ENCODE measurements at regions not wholly inside any gene's neighbourhood (a gene's known extent, or its start where the extent isn't known, plus 50 kb on each side); places are given as distances from the start of the nearest gene placed in this dataset.

GRCh38 chrX:13147733-13148132 is 103.3 kb upstream of the FAM9C start:
- no peak overlapping the region for H3K27ac ChIP-seq
- no peaks in the 10 kb centered on the region for H3K4me1 ChIP-seq (replicated peaks in 1 of 2)
- in situ Hi-C loops (cut with MboI; ENCODE audit: low pct_unique_long_range_greater_than_20kb in 2 of 9, low sequenced_read_pairs in 9 of 9, unreplicated experiment in 9 of 9), result no loop called here
- no peak overlapping the region for H3K4me3 ChIP-seq
- ATAC-seq (replicated peaks in 6 of 8), result peak in 5 of 8 experiments; percentile 27 to 51 (median 48)

GRCh38 chrX:13147147-13147546 is 102.7 kb upstream of the FAM9C start:
- in situ Hi-C loops (cut with MboI; ENCODE audit: low pct_unique_long_range_greater_than_20kb in 2 of 9, low sequenced_read_pairs in 9 of 9, unreplicated experiment in 9 of 9), result no loop called here
- no peak for ATAC-seq (replicated peaks in 6 of 8)
- H3K4me3 ChIP-seq, result no peak overlapping the region
- no peaks in the 10 kb centered on the region for H3K4me1 ChIP-seq (replicated peaks in 1 of 2)
- no peak overlapping the region for H3K27ac ChIP-seq
- WGBS, 10 experiments, result 44 to 100% (median 66%) methylated on average over 1 to 3 of the region's 3 CpGs; no CpG with 5 or more reads in 6 of the 10 experiments

GRCh38 chrX:13144927-13145655 is 100.7 kb upstream of the FAM9C start:
- Histone ChIP-seq H3K27ac (no peak overlapping the region), H3K4me3 (no peak overlapping the region), H3K4me1 (replicated peaks in 1 of 2) (no peaks in the 10 kb centered on the region)
- WGBS, 10 experiments, result 43 to 100% (median 90%) methylated on average over 1 of the region's 1 CpG; no CpG with 5 or more reads in 6 of the 10 experiments
- in situ Hi-C loops (cut with MboI; ENCODE audit: low pct_unique_long_range_greater_than_20kb in 2 of 9, low sequenced_read_pairs in 9 of 9, unreplicated experiment in 9 of 9), result no loop called here
- no peak for ATAC-seq (replicated peaks in 6 of 8)

- peak in 1 of 8 experiments; percentile 25 for ATAC-seq (replicated peaks in 6 of 8)
- Histone ChIP-seq H3K4me3 (no peak overlapping the region), H3K27ac (no peak overlapping the region), H3K4me1 (replicated peaks in 1 of 2) (no peaks in the 10 kb centered on the region)
- in situ Hi-C loops (cut with MboI; ENCODE audit: low pct_unique_long_range_greater_than_20kb in 2 of 9, low sequenced_read_pairs in 9 of 9, unreplicated experiment in 9 of 9), result no loop called here
- WGBS, 10 experiments, result 92 to 100% methylated on average over 1 to 2 of the region's 3 CpGs; no CpG with 5 or more reads in 8 of the 10 experiments
These were observed 98.5 kb upstream of the FAM9C start for GRCh38 chrX:13142891-13143290.

- no peaks in the 10 kb centered on the region for H3K4me1 ChIP-seq (replicated peaks in 1 of 2)
- in situ Hi-C loops (cut with MboI; ENCODE audit: low pct_unique_long_range_greater_than_20kb in 2 of 9, low sequenced_read_pairs in 9 of 9, unreplicated experiment in 9 of 9), result no loop called here
- H3K27ac ChIP-seq, result no peak overlapping the region
- WGBS, 10 experiments, result 70 to 100% methylated on average over 1 to 2 of the region's 5 CpGs; no CpG with 5 or more reads in 8 of the 10 experiments
- ATAC-seq (replicated peaks in 6 of 8), result no peak
- no peak overlapping the region for H3K4me3 ChIP-seq
These were observed 95.6 kb upstream of the FAM9C start for GRCh38 chrX:13140007-13140406.

GRCh38 chrX:13131396-13132137 is 87.1 kb upstream of the FAM9C start:
- Histone ChIP-seq H3K4me1 (replicated peaks in 1 of 2) (peaks cover 4 to 6% of the 10 kb centered on the region in 2 donors), H3K4me3 (no peak overlapping the region), H3K27ac (peak overlapping the region; percentile 76 to 83)
- in situ Hi-C loops (cut with MboI; ENCODE audit: low pct_unique_long_range_greater_than_20kb in 2 of 9, low sequenced_read_pairs in 9 of 9, unreplicated experiment in 9 of 9), result no loop called here
- 11 to 63% (median 35%) methylated on average over 1 to 3 of the region's 3 CpGs; no CpG with 5 or more reads in 6 of the 10 experiments for WGBS, 10 experiments
- peak in 7 of 8 experiments; percentile 56 to 97 (median 85) for ATAC-seq (replicated peaks in 6 of 8)

GRCh38 chrX:13130816-13131215 is 86.4 kb upstream of the FAM9C start:
- peaks cover 4 to 6% of the 10 kb centered on the region in 2 donors for H3K4me1 ChIP-seq (replicated peaks in 1 of 2)
- in situ Hi-C loops (cut with MboI; ENCODE audit: low pct_unique_long_range_greater_than_20kb in 2 of 9, low sequenced_read_pairs in 9 of 9, unreplicated experiment in 9 of 9), result no loop called here
- WGBS, 10 experiments, result 40 to 64% (median 51%) methylated on average over 1 of the region's 1 CpG; no CpG with 5 or more reads in 6 of the 10 experiments
- ATAC-seq (replicated peaks in 6 of 8), result no peak
- H3K27ac ChIP-seq, result peak overlapping the region in 1 of 2 donors; percentile 83
- H3K4me3 ChIP-seq, result no peak overlapping the region

GRCh38 chrX:13128104-13128503 is 83.7 kb upstream of the FAM9C start:
- Histone ChIP-seq H3K4me1 (replicated peaks in 1 of 2) (peaks cover 4 to 6% of the 10 kb centered on the region in 2 donors), H3K27ac (no peak overlapping the region), H3K4me3 (no peak overlapping the region)
- no peak for ATAC-seq (replicated peaks in 6 of 8)
- in situ Hi-C loops (cut with MboI; ENCODE audit: low pct_unique_long_range_greater_than_20kb in 2 of 9, low sequenced_read_pairs in 9 of 9, unreplicated experiment in 9 of 9), result no loop called here

- H3K27ac ChIP-seq, result no peak overlapping the region
- no peak overlapping the region for H3K4me3 ChIP-seq
- peaks cover 4 to 6% of the 10 kb centered on the region in 2 donors for H3K4me1 ChIP-seq (replicated peaks in 1 of 2)
- in situ Hi-C loops (cut with MboI; ENCODE audit: low pct_unique_long_range_greater_than_20kb in 2 of 9, low sequenced_read_pairs in 9 of 9, unreplicated experiment in 9 of 9), result no loop called here
- no peak for ATAC-seq (replicated peaks in 6 of 8)
- 46 to 100% (median 86%) methylated on average over 1 to 2 of the region's 3 CpGs; no CpG with 5 or more reads in 6 of the 10 experiments for WGBS, 10 experiments
These were observed 82.4 kb upstream of the FAM9C start for GRCh38 chrX:13126775-13127174.

GRCh38 chrX:13125188-13125587 is 80.8 kb upstream of the FAM9C start:
- WGBS, 10 experiments, result 40 to 60% (median 46%) methylated on average over 1 to 2 of the region's 2 CpGs; no CpG with 5 or more reads in 7 of the 10 experiments
- Histone ChIP-seq H3K27ac (no peak overlapping the region), H3K4me3 (no peak overlapping the region), H3K4me1 (replicated peaks in 1 of 2) (no peaks in the 10 kb centered on the region)
- in situ Hi-C loops (cut with MboI; ENCODE audit: low pct_unique_long_range_greater_than_20kb in 2 of 9, low sequenced_read_pairs in 9 of 9, unreplicated experiment in 9 of 9), result no loop called here
- no peak for ATAC-seq (replicated peaks in 6 of 8)

- in situ Hi-C loops (cut with MboI; ENCODE audit: low pct_unique_long_range_greater_than_20kb in 2 of 9, low sequenced_read_pairs in 9 of 9, unreplicated experiment in 9 of 9), result no loop called here
- WGBS, 10 experiments, result 70 to 100% (median 87%) methylated on average over 2 to 7 of the region's 7 CpGs; no CpG with 5 or more reads in 4 of the 10 experiments
- Histone ChIP-seq H3K4me1 (replicated peaks in 1 of 2) (no peaks in the 10 kb centered on the region), H3K27ac (no peak overlapping the region), H3K4me3 (no peak overlapping the region)
- peak in 1 of 8 experiments; percentile 29 for ATAC-seq (replicated peaks in 6 of 8)
These were observed 79.5 kb upstream of the FAM9C start for GRCh38 chrX:13123857-13124345.

GRCh38 chrX:13123247-13123856 is 78.9 kb upstream of the FAM9C start:
- in situ Hi-C loops (cut with MboI; ENCODE audit: low pct_unique_long_range_greater_than_20kb in 2 of 9, low sequenced_read_pairs in 9 of 9, unreplicated experiment in 9 of 9), result no loop called here
- Histone ChIP-seq H3K4me1 (replicated peaks in 1 of 2) (no peaks in the 10 kb centered on the region), H3K4me3 (no peak overlapping the region), H3K27ac (no peak overlapping the region)
- 17 to 100% (median 48%) methylated on average over 1 to 5 of the region's 5 CpGs; no CpG with 5 or more reads in 6 of the 10 experiments for WGBS, 10 experiments
- no peak for ATAC-seq (replicated peaks in 6 of 8)

GRCh38 chrX:13121020-13121555 is 76.7 kb upstream of the FAM9C start:
- WGBS, 10 experiments, result 25 to 100% (median 82%) methylated on average over 1 of the region's 1 CpG; no CpG with 5 or more reads in 6 of the 10 experiments
- ATAC-seq (replicated peaks in 6 of 8), result no peak
- no peak overlapping the region for H3K4me3 ChIP-seq
- H3K4me1 ChIP-seq (replicated peaks in 1 of 2), result no peaks in the 10 kb centered on the region
- no peak overlapping the region for H3K27ac ChIP-seq
- in situ Hi-C loops (cut with MboI; ENCODE audit: low pct_unique_long_range_greater_than_20kb in 2 of 9, low sequenced_read_pairs in 9 of 9, unreplicated experiment in 9 of 9), result no loop called here
